ENCODE measurements at regions not wholly inside any gene's neighbourhood (a gene's known extent, or its start where the extent isn't known, plus 50 kb on each side); places are given as distances from the start of the nearest gene placed in this dataset.

GRCh38 chr18:39806525-39806924, 2148.5 kb upstream of the PIK3C3 start:
- no peak for DNase-seq (ENCODE audit: low read depth)

GRCh38 chr18:39805218-39805617, 2149.8 kb upstream of the PIK3C3 start:
- TF ChIP-seq, protein P1, sequence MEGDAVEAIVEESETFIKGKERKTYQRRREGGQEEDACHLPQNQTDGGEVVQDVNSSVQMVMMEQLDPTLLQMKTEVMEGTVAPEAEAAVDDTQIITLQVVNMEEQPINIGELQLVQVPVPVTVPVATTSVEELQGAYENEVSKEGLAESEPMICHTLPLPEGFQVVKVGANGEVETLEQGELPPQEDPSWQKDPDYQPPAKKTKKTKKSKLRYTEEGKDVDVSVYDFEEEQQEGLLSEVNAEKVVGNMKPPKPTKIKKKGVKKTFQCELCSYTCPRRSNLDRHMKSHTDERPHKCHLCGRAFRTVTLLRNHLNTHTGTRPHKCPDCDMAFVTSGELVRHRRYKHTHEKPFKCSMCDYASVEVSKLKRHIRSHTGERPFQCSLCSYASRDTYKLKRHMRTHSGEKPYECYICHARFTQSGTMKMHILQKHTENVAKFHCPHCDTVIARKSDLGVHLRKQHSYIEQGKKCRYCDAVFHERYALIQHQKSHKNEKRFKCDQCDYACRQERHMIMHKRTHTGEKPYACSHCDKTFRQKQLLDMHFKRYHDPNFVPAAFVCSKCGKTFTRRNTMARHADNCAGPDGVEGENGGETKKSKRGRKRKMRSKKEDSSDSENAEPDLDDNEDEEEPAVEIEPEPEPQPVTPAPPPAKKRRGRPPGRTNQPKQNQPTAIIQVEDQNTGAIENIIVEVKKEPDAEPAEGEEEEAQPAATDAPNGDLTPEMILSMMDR (IDR thresholded peaks at IDR 0.05; ENCODE audit: insufficient read depth, low read length, poor library complexity, severe bottlenecking): no peak
- no peak for DNase-seq (ENCODE audit: low read depth)
- no peaks in the 10 kb centered on the region for H3K36me3 ChIP-seq (ENCODE audit: control insufficient read depth, insufficient read depth, low read length)

More at GRCh38 chr18:39806525-39806924, 2148.5 kb upstream of the PIK3C3 start:
- Histone ChIP-seq H3K27me3 (ENCODE audit: control insufficient read depth, insufficient read depth, low read length) (no peaks in the 10 kb centered on the region), H3K36me3 (ENCODE audit: control insufficient read depth, insufficient read depth, low read length) (no peaks in the 10 kb centered on the region), H3K4me3 (ENCODE audit: low read depth, low read length) (no peak overlapping the region)
- TF ChIP-seq, protein P1 (IDR thresholded peaks at IDR 0.05; ENCODE audit: insufficient read depth, low read length, poor library complexity, severe bottlenecking): no peak

DNA sequence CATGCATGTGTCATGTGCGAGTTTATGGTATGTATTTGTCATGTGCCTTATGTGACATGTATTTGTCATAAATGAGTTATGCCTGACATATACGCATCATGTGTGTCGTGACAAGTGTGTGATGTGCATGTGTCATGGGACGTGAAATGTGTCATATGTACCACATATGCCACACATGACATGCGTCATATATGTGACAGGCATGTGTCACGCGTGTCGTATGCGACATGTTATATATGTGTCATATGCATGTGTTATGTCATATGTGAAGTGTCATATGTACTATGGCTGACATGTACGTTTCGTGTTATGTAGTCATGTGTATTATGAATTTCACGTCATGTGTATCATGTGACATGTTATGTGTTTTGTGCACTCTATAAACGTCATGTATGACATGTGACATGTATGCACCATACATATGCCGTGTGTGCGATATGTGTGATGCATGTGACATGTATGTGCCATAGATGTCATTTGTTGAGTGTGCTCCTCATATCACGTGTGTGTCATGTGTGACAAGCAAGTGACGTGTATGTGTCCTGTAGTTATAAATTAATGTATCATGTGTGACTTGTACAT, 2152.3 kb upstream of the PIK3C3 start:
- Histone ChIP-seq H3K27me3 (ENCODE audit: control insufficient read depth, insufficient read depth, low read length) (no peaks in the 10 kb centered on the region), H3K4me3 (ENCODE audit: low read depth, low read length) (no peak overlapping the region), H3K36me3 (ENCODE audit: control insufficient read depth, insufficient read depth, low read length) (no peaks in the 10 kb centered on the region)
- DNase-seq (ENCODE audit: low read depth): no peak
- TF ChIP-seq, protein P1 (IDR thresholded peaks at IDR 0.05; ENCODE audit: insufficient read depth, low read length, poor library complexity, severe bottlenecking): no peak

More at GRCh38 chr18:39805218-39805617, 2149.8 kb upstream of the PIK3C3 start:
- no peak overlapping the region for H3K4me3 ChIP-seq (ENCODE audit: low read depth, low read length)
- no peaks in the 10 kb centered on the region for H3K27me3 ChIP-seq (ENCODE audit: control insufficient read depth, insufficient read depth, low read length)

DNA sequence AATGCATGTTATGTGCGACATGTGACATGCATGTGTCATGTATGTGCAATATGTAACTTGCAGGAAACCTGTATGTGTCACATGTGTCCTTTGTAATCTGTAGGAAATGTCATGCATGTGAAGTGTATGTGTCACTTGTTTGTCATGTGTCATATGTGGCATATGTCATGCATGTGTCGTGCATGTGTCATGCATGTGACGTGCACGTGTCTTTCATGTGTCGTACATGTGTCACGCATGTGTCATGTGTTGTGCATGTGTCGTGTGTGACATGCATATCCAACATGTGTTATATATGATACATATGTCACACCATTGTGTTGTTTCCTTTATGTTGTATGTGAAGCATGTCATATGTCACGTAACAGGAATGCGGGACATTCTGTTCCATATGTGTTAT, 2153.2 kb upstream of the PIK3C3 start:
- TF ChIP-seq, protein P1 (IDR thresholded peaks at IDR 0.05; ENCODE audit: insufficient read depth, low read length, poor library complexity, severe bottlenecking): no peak
- H3K4me3 ChIP-seq (ENCODE audit: low read depth, low read length): no peak overlapping the region
- DNase-seq (ENCODE audit: low read depth): no peak
- no peaks in the 10 kb centered on the region for H3K36me3 ChIP-seq (ENCODE audit: control insufficient read depth, insufficient read depth, low read length)
- no peaks in the 10 kb centered on the region for H3K27me3 ChIP-seq (ENCODE audit: control insufficient read depth, insufficient read depth, low read length)

- TF ChIP-seq, protein P1 (IDR thresholded peaks at IDR 0.05; ENCODE audit: insufficient read depth, low read length, poor library complexity, severe bottlenecking): no peak
- DNase-seq (ENCODE audit: low read depth): no peak
- Histone ChIP-seq H3K27me3 (ENCODE audit: control insufficient read depth, insufficient read depth, low read length) (no peaks in the 10 kb centered on the region), H3K4me3 (ENCODE audit: low read depth, low read length) (no peak overlapping the region), H3K36me3 (ENCODE audit: control insufficient read depth, insufficient read depth, low read length) (no peaks in the 10 kb centered on the region)
Observed at GRCh38 chr18:39801010-39801409, 2154.0 kb upstream of the PIK3C3 start.

DNA sequence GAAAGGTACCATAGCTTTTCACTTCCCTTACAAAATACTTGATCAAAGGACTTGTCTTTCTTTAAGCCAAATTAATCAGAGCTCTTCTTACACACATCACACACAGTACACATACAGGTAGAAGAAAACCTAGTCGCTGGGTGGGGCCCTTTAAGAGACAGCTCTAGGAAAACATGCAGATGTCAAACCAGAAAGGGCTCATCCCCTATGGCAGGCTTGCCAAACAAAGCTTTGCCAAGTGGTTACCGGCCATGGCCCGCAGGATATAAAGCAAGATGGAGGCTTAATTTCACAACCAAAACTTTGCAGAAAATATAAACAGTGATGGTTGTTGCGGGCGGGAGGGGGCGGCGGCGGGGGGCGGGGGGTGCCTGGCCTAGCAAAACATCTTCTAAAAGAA, 2156.0 kb upstream of the PIK3C3 start:
- TF ChIP-seq, protein P1 (IDR thresholded peaks at IDR 0.05; ENCODE audit: insufficient read depth, low read length, poor library complexity, severe bottlenecking): no peak

More for the DNA sequence above, 2156.0 kb upstream of the PIK3C3 start:
- Histone ChIP-seq H3K4me3 (ENCODE audit: low read depth, low read length) (peak overlapping the region; percentile 86), H3K36me3 (ENCODE audit: control insufficient read depth, insufficient read depth, low read length) (no peaks in the 10 kb centered on the region), H3K27me3 (ENCODE audit: control insufficient read depth, insufficient read depth, low read length) (no peaks in the 10 kb centered on the region)
- no peak for DNase-seq (ENCODE audit: low read depth)

All from kidney epithelial cell (primary cell).